ENCODE measurements at regions not wholly inside any gene's neighbourhood (a gene's known extent, or its start where the extent isn't known, plus 50 kb on each side); places are given as distances from the start of the nearest gene placed in this dataset.
"Not testable (repeated sequence)": the region's sequence is repeated elsewhere in the genome, so short reads cannot be mapped to it uniquely, and the experiment has no call there.

DNA sequence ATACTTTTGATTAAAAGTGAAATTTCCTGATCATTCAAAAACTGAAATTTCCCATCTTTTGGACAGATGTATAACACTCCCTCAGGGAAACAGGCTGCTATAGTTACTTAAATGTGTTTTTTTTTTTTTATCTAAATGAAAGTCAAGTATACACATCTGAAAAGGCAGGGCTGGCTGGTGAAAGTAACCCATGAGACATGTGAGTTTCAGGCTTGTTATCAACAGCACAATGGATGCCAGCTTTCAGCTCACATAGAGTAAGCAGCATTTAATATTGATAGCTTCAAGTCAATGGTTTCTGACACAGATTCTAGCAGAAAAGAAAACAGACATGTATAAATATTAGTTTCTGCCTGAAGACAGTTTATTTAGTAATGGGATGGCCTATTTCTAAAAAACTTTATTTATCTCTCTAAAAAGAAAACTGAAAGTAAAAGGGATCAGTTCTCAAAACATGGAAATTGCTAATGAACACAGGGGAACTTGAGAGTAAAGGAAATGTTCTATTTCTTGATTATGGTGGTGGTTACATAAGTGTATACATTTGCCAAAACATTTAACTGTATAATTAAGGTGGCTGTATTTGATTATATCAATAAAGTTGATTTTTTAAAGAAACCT, 89.7 kb upstream of the CMC1 start:
- Histone ChIP-seq H3K27me3 (no peaks in the 10 kb centered on the region), H3K4me1 (peaks cover 10% of the 10 kb centered on the region), H3K9me3 (no peaks in the 10 kb centered on the region), H3K27ac (peak overlapping the region; percentile 39), H3K36me3 (no peaks in the 10 kb centered on the region), H3K4me3 (peak overlapping the region; percentile 3)
- DNase-seq (no peak), ATAC-seq (no peak)
- TF ChIP-seq, protein P1, sequence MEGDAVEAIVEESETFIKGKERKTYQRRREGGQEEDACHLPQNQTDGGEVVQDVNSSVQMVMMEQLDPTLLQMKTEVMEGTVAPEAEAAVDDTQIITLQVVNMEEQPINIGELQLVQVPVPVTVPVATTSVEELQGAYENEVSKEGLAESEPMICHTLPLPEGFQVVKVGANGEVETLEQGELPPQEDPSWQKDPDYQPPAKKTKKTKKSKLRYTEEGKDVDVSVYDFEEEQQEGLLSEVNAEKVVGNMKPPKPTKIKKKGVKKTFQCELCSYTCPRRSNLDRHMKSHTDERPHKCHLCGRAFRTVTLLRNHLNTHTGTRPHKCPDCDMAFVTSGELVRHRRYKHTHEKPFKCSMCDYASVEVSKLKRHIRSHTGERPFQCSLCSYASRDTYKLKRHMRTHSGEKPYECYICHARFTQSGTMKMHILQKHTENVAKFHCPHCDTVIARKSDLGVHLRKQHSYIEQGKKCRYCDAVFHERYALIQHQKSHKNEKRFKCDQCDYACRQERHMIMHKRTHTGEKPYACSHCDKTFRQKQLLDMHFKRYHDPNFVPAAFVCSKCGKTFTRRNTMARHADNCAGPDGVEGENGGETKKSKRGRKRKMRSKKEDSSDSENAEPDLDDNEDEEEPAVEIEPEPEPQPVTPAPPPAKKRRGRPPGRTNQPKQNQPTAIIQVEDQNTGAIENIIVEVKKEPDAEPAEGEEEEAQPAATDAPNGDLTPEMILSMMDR (IDR thresholded peaks at IDR 0.05): no peak
- intact Hi-C loops (cut with DNase I): no loop called here

DNA sequence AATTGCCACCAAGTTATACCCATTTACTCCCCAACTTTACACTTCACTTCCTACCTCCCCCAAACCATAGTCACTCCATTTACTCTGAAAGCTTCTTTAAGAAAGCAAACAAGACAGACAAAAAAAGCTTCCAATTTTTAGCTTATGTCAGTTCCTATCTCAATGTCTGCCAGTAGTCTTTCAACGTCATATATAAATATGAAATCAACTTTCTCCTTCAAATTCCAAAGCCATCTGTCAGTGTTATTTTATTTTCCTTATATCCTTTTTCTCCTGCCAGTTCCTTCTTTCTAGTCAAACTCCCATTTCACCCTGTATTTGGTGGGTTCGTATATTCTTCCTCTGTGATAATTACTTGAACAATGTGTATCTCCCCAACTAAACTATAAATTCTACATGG, 85.8 kb upstream of the CMC1 start:
- Histone ChIP-seq H3K4me3 (no peak overlapping the region), H3K27ac (no peak overlapping the region), H3K36me3 (no peaks in the 10 kb centered on the region), H3K27me3 (no peaks in the 10 kb centered on the region), H3K9me3 (no peaks in the 10 kb centered on the region), H3K4me1 (peaks cover 5% of the 10 kb centered on the region)
- ATAC-seq (no peak), DNase-seq (no peak)
- intact Hi-C loops (cut with DNase I): no loop called here
- TF ChIP-seq, protein P1 (IDR thresholded peaks at IDR 0.05): no peak

- DNase-seq; H3K4me3 ChIP-seq; ATAC-seq; H3K27ac ChIP-seq; H3K4me1 ChIP-seq; H3K36me3 ChIP-seq; H3K27me3 ChIP-seq; H3K9me3 ChIP-seq; intact Hi-C loops (cut with DNase I): not testable (repeated sequence)
Observed at GRCh38 chr3:28156599-28156998, 84.8 kb upstream of the CMC1 start.

- Histone ChIP-seq H3K27ac (no peak overlapping the region), H3K27me3 (no peaks in the 10 kb centered on the region), H3K9me3 (no peaks in the 10 kb centered on the region), H3K4me1 (no peaks in the 10 kb centered on the region), H3K4me3 (no peak overlapping the region), H3K36me3 (no peaks in the 10 kb centered on the region)
- intact Hi-C loops (cut with DNase I): no loop called here
- DNase-seq (no peak), ATAC-seq (no peak)
- TF ChIP-seq, protein P1 (IDR thresholded peaks at IDR 0.05): no peak
Observed at GRCh38 chr3:28171962-28172361, 69.5 kb upstream of the CMC1 start.

DNA sequence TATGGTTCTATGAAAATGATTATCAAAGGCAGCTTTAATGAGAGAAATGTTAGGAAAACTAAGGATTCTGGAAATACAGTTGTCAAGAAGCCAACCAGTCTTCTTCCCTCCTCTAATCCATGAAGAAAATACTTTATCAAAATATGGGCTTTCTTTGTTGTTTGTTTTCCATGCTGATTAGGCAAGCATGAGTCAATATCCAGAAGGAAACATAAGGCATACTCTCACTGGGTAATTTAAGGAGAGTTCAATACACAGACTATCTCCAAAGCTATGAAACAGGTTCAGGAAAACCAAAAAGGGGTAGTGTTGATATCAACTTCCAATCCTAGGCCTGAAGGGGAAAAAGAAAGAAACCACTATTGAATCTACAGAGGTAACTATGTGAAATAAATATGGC, 68.7 kb upstream of the CMC1 start:
- intact Hi-C loops (cut with DNase I): no loop called here
- ATAC-seq (no peak), DNase-seq (no peak)
- Histone ChIP-seq H3K9me3 (no peaks in the 10 kb centered on the region), H3K4me3 (no peak overlapping the region), H3K4me1 (no peaks in the 10 kb centered on the region), H3K36me3 (no peaks in the 10 kb centered on the region), H3K27ac (no peak overlapping the region), H3K27me3 (no peaks in the 10 kb centered on the region)
- TF ChIP-seq, protein P1 (IDR thresholded peaks at IDR 0.05): no peak

- no peak for DNase-seq
- no peak overlapping the region for H3K27ac ChIP-seq
Observed at GRCh38 chr3:28173836-28174235, 67.6 kb upstream of the CMC1 start.

More at GRCh38 chr3:28173836-28174235, 67.6 kb upstream of the CMC1 start:
- intact Hi-C loops (cut with DNase I): no loop called here
- Histone ChIP-seq H3K9me3 (no peaks in the 10 kb centered on the region), H3K4me3 (no peak overlapping the region), H3K27me3 (no peaks in the 10 kb centered on the region), H3K36me3 (no peaks in the 10 kb centered on the region), H3K4me1 (no peaks in the 10 kb centered on the region)
- ATAC-seq: no peak
- TF ChIP-seq, protein P1 (IDR thresholded peaks at IDR 0.05): no peak
